ENCODE measurements at regions not wholly inside any gene's neighbourhood (a gene's known extent, or its start where the extent isn't known, plus 50 kb on each side); places are given as distances from the start of the nearest gene placed in this dataset.

- H3K9me3 ChIP-seq, result no peaks in the 10 kb centered on the region
- H3K36me3 ChIP-seq, result no peaks in the 10 kb centered on the region
- no peaks in the 10 kb centered on the region for H3K27me3 ChIP-seq
- intact Hi-C loops (cut with DNase I), result no loop called here
- no peak overlapping the region for H3K27ac ChIP-seq
- no peak overlapping the region for H3K4me3 ChIP-seq
- WGBS, 3 donors, result 71 to 80% (median 79%) methylated on average over 4 of the region's 4 CpGs
- no peak for DNase-seq
- H3K4me1 ChIP-seq (ENCODE audit: insufficient read depth), result no peaks in the 10 kb centered on the region
- TF ChIP-seq POLR2A (IDR thresholded peaks at IDR 0.05) (no peak), EP300 (IDR thresholded peaks at IDR 0.05) (no peak), CTCF (IDR thresholded peaks at IDR 0.05) (no peak)
Observed at GRCh38 chr20:21653628-21654027, 51.8 kb upstream of the PAX1 start.

- Histone ChIP-seq H3K27me3 (no peaks in the 10 kb centered on the region), H3K36me3 (no peaks in the 10 kb centered on the region), H3K4me1 (ENCODE audit: insufficient read depth) (no peaks in the 10 kb centered on the region), H3K4me3 (no peak overlapping the region), H3K9me3 (no peaks in the 10 kb centered on the region), H3K27ac (no peak overlapping the region)
- intact Hi-C loops (cut with DNase I), result no loop called here
- no peak for TF ChIP-seq EP300 (IDR thresholded peaks at IDR 0.05)
- TF ChIP-seq POLR2A (IDR thresholded peaks at IDR 0.05), result no peak
- TF ChIP-seq CTCF (IDR thresholded peaks at IDR 0.05), result no peak
- DNase-seq, result no peak
- 62 to 71% (median 69%) methylated on average over 6 of the region's 6 CpGs for WGBS, 3 donors
Observed at GRCh38 chr20:21643417-21643816, 62.0 kb upstream of the PAX1 start.

GRCh38 chr20:21640556-21640955 is 64.9 kb upstream of the PAX1 start:
- intact Hi-C loops (cut with DNase I), result no loop called here
- H3K27me3 ChIP-seq, result no peaks in the 10 kb centered on the region
- H3K4me3 ChIP-seq, result no peak overlapping the region
- H3K27ac ChIP-seq, result no peak overlapping the region
- H3K36me3 ChIP-seq, result no peaks in the 10 kb centered on the region
- TF ChIP-seq CTCF (IDR thresholded peaks at IDR 0.05), result no peak
- no peak for TF ChIP-seq EP300 (IDR thresholded peaks at IDR 0.05)
- no peak for TF ChIP-seq POLR2A (IDR thresholded peaks at IDR 0.05)
- WGBS, 3 donors, result 17 to 18% (median 17%) methylated on average over 4 of the region's 4 CpGs
- DNase-seq, result no peak
- H3K4me1 ChIP-seq (ENCODE audit: insufficient read depth), result no peaks in the 10 kb centered on the region
- no peaks in the 10 kb centered on the region for H3K9me3 ChIP-seq

GRCh38 chr20:21633829-21634228 is 71.6 kb upstream of the PAX1 start:
- WGBS, 3 donors, result 73 to 78% (median 73%) methylated on average over 4 of the region's 4 CpGs
- no peak for TF ChIP-seq POLR2A (IDR thresholded peaks at IDR 0.05)
- no peak for TF ChIP-seq EP300 (IDR thresholded peaks at IDR 0.05)
- no peak for TF ChIP-seq CTCF (IDR thresholded peaks at IDR 0.05)
- no peak for DNase-seq
- Histone ChIP-seq H3K27ac (no peak overlapping the region), H3K27me3 (no peaks in the 10 kb centered on the region), H3K9me3 (no peaks in the 10 kb centered on the region), H3K4me1 (ENCODE audit: insufficient read depth) (no peaks in the 10 kb centered on the region), H3K4me3 (no peak overlapping the region), H3K36me3 (no peaks in the 10 kb centered on the region)
- intact Hi-C loops (cut with DNase I), result no loop called here

- Histone ChIP-seq H3K9me3 (no peaks in the 10 kb centered on the region), H3K4me1 (ENCODE audit: insufficient read depth) (no peaks in the 10 kb centered on the region), H3K27me3 (no peaks in the 10 kb centered on the region), H3K27ac (no peak overlapping the region), H3K36me3 (no peaks in the 10 kb centered on the region), H3K4me3 (no peak overlapping the region)
- DNase-seq, result no peak
- intact Hi-C loops (cut with DNase I), result no loop called here
- no peak for TF ChIP-seq POLR2A (IDR thresholded peaks at IDR 0.05)
- WGBS, 3 donors, result 18 to 71% (median 48%) methylated on average over 2 of the region's 2 CpGs
Observed at GRCh38 chr20:21632735-21633053, 72.8 kb upstream of the PAX1 start.
